ENCODE measurements at regions not wholly inside any gene's neighbourhood (a gene's known extent, or its start where the extent isn't known, plus 50 kb on each side); places are given as distances from the start of the nearest gene placed in this dataset.

GRCh38 chr15:81740416-81740815 is 305.4 kb downstream of the MEX3B start:
- H4K20me1 ChIP-seq (replicated peaks; ENCODE audit: control insufficient read depth, insufficient read depth, low read length), result no peaks in the 10 kb centered on the region
- TF ChIP-seq ETS2 (tag; IDR thresholded peaks at IDR 0.05; ENCODE audit: borderline replicate concordance, poor library complexity, severe bottlenecking) (no peak), ZC3H11A (IDR thresholded peaks at IDR 0.05; ENCODE audit: low read depth, low read length) (no peak), ZNF436 (CRISPR knock-in tag; IDR thresholded peaks at IDR 0.05) (no peak), ETV1 (tag; conservative IDR thresholded peaks at IDR 0.05; ENCODE audit: low read depth) (no peak)
- TF ChIP-seq, protein P1, sequence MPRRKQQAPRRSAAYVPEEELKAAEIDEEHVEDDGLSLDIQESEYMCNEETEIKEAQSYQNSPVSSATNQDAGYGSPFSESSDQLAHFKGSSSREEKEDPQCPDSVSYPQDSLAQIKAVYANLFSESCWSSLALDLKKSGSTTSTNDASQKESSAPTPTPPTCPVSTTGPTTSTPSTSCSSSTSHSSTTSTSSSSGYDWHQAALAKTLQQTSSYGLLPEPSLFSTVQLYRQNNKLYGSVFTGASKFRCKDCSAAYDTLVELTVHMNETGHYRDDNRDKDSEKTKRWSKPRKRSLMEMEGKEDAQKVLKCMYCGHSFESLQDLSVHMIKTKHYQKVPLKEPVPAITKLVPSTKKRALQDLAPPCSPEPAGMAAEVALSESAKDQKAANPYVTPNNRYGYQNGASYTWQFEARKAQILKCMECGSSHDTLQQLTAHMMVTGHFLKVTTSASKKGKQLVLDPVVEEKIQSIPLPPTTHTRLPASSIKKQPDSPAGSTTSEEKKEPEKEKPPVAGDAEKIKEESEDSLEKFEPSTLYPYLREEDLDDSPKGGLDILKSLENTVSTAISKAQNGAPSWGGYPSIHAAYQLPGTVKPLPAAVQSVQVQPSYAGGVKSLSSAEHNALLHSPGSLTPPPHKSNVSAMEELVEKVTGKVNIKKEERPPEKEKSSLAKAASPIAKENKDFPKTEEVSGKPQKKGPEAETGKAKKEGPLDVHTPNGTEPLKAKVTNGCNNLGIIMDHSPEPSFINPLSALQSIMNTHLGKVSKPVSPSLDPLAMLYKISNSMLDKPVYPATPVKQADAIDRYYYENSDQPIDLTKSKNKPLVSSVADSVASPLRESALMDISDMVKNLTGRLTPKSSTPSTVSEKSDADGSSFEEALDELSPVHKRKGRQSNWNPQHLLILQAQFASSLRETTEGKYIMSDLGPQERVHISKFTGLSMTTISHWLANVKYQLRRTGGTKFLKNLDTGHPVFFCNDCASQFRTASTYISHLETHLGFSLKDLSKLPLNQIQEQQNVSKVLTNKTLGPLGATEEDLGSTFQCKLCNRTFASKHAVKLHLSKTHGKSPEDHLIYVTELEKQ (CRISPR knock-in tag; IDR thresholded peaks at IDR 0.05), result no peak
- intact Hi-C loops (cut with micrococcal nuclease) (no loop called here), in situ Hi-C loops (cut with MboI) (no loop called here)
- H3K9me3 ChIP-seq (replicated peaks; ENCODE audit: control insufficient read depth, insufficient read depth, low read depth, low read length), result no peaks in the 10 kb centered on the region
- no peaks in the 10 kb centered on the region for H3K4me1 ChIP-seq (replicated peaks in 1 of 2; ENCODE audit: control insufficient read depth in 2 of 2, insufficient read depth in 2 of 2, low read length in 2 of 2)
- H3K4me3 ChIP-seq, result no peak overlapping the region
- no peak overlapping the region for H3K4me2 ChIP-seq (ENCODE audit: insufficient read depth, low read length)
- DNase-seq (ENCODE audit: extremely low read depth in 1 of 4, low spot score in 3 of 4), result no peak
- no peak overlapping the region for H3K9ac ChIP-seq (ENCODE audit: insufficient read depth in 1 of 2, low read depth in 2 of 2, low read length in 2 of 2)
- no peak overlapping the region for H2AFZ ChIP-seq (ENCODE audit: low read depth, low read length)
- no peaks in the 10 kb centered on the region for H3K79me2 ChIP-seq (ENCODE audit: control insufficient read depth, insufficient read depth, low read length)
- no peaks in the 10 kb centered on the region for H3K36me3 ChIP-seq (ENCODE audit: control insufficient read depth, insufficient read depth, low read length)
- H3K9me1 ChIP-seq (ENCODE audit: control insufficient read depth, insufficient read depth, low read length), result no peaks in the 10 kb centered on the region
- POLR2A ChIA-PET, result no interaction called here
- H3K27me3 ChIP-seq (ENCODE audit: control insufficient read depth in 2 of 2, insufficient read depth in 2 of 2, low read length in 2 of 2), result no peaks in the 10 kb centered on the region
- CTCF ChIA-PET (ENCODE audit: low intra/inter-chr PET ratio), result no interaction called here
- no TSS peak for BruUV-seq (replicated peaks)
- no peak for FAIRE-seq
- no peak overlapping the region for H3K27ac ChIP-seq (ENCODE audit: extremely low read depth, low read depth, low read length)
- no peak for ATAC-seq
